ENCODE measurements at regions not wholly inside any gene's neighbourhood (a gene's known extent, or its start where the extent isn't known, plus 50 kb on each side); places are given as distances from the start of the nearest gene placed in this dataset.

- TF ChIP-seq CTCF (IDR thresholded peaks at IDR 0.05; ENCODE audit: insufficient read depth, low read length, poor library complexity, severe bottlenecking), result no peak
- Histone ChIP-seq H3K36me3 (ENCODE audit: control insufficient read depth, insufficient read depth, low read length) (no peaks in the 10 kb centered on the region), H3K27me3 (replicated peaks; ENCODE audit: control insufficient read depth, insufficient read depth, low read length) (no peaks in the 10 kb centered on the region), H3K4me3 (replicated peaks; ENCODE audit: low read depth, low read length) (no peak overlapping the region)
- no peak for DNase-seq (ENCODE audit: extremely low read depth, insufficient read length)
Measured at GRCh38 chr1:106619827-106620134, 436.7 kb upstream of the PRMT6 start.

- H3K4me3 ChIP-seq (replicated peaks; ENCODE audit: low read depth, low read length), result no peak overlapping the region
- no peaks in the 10 kb centered on the region for H3K36me3 ChIP-seq (ENCODE audit: control insufficient read depth, insufficient read depth, low read length)
- DNase-seq (ENCODE audit: extremely low read depth, insufficient read length), result no peak
- H3K27me3 ChIP-seq (replicated peaks; ENCODE audit: control insufficient read depth, insufficient read depth, low read length), result no peaks in the 10 kb centered on the region
- no peak for TF ChIP-seq CTCF (IDR thresholded peaks at IDR 0.05; ENCODE audit: insufficient read depth, low read length, poor library complexity, severe bottlenecking)
Measured at GRCh38 chr1:106620521-106620954, 435.9 kb upstream of the PRMT6 start.

- no peak overlapping the region for H3K4me3 ChIP-seq (replicated peaks; ENCODE audit: low read depth, low read length)
- no peaks in the 10 kb centered on the region for H3K36me3 ChIP-seq (ENCODE audit: control insufficient read depth, insufficient read depth, low read length)
- H3K27me3 ChIP-seq (replicated peaks; ENCODE audit: control insufficient read depth, insufficient read depth, low read length), result no peaks in the 10 kb centered on the region
- DNase-seq (ENCODE audit: extremely low read depth, insufficient read length), result no peak
- TF ChIP-seq CTCF (IDR thresholded peaks at IDR 0.05; ENCODE audit: insufficient read depth, low read length, poor library complexity, severe bottlenecking), result no peak
Measured at GRCh38 chr1:106621853-106622252, 434.6 kb upstream of the PRMT6 start.

- Histone ChIP-seq H3K36me3 (ENCODE audit: control insufficient read depth, insufficient read depth, low read length) (no peaks in the 10 kb centered on the region), H3K27me3 (replicated peaks; ENCODE audit: control insufficient read depth, insufficient read depth, low read length) (no peaks in the 10 kb centered on the region), H3K4me3 (replicated peaks; ENCODE audit: low read depth, low read length) (no peak overlapping the region)
- no peak for DNase-seq (ENCODE audit: extremely low read depth, insufficient read length)
- TF ChIP-seq CTCF (IDR thresholded peaks at IDR 0.05; ENCODE audit: insufficient read depth, low read length, poor library complexity, severe bottlenecking), result no peak
Measured at GRCh38 chr1:106637566-106637965, 418.9 kb upstream of the PRMT6 start.

DNA sequence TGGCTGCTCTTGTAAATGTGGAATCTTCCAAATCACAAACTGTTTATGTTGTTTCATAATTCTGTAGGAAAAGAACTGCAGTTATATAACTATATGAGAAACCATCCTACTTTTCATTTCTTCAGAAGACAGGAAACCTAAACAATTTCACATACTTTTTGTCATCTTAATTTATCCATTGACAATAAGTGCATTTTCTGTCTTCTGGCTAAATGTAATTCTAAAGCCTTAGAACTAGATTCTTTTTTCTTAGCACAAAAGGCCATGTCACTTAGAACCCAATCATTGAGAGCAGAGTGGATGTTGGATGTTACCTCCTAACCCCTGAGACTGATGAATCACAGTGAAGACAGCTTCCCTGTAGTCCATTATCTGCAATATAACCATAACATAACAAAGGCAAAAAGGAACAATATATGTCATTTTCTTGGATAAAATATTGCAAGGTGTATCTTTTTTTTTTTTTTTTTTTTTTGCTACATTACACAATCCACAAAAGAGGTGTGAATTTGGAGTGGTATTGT lies 410.2 kb upstream of the PRMT6 start:
- no peaks in the 10 kb centered on the region for H3K27me3 ChIP-seq (replicated peaks; ENCODE audit: control insufficient read depth, insufficient read depth, low read length)
- H3K36me3 ChIP-seq (ENCODE audit: control insufficient read depth, insufficient read depth, low read length), result no peaks in the 10 kb centered on the region
- H3K4me3 ChIP-seq (replicated peaks; ENCODE audit: low read depth, low read length), result no peak overlapping the region
- DNase-seq (ENCODE audit: extremely low read depth, insufficient read length), result no peak
- no peak for TF ChIP-seq CTCF (IDR thresholded peaks at IDR 0.05; ENCODE audit: insufficient read depth, low read length, poor library complexity, severe bottlenecking)

DNA sequence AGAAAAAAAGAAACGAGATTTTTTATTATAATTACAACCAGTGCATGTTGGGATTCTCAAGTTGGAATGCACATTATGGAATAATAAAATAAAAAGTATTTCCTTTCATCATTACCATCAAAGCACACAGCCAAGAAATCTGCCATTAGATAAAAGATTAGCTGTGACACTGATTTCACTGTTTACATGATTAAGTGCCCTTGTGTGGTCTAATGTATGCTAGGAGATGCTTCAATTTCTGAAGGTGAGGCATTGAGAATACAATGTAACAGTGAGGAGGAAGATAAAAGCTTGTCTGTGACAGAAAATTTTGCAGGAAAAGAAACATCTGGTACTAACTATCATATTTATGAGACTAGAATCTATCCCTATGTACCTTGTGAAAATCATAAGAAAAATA lies 409.7 kb upstream of the PRMT6 start:
- no peak for DNase-seq (ENCODE audit: extremely low read depth, insufficient read length)
- no peak overlapping the region for H3K4me3 ChIP-seq (replicated peaks; ENCODE audit: low read depth, low read length)
- TF ChIP-seq CTCF (IDR thresholded peaks at IDR 0.05; ENCODE audit: insufficient read depth, low read length, poor library complexity, severe bottlenecking), result no peak
- H3K27me3 ChIP-seq (replicated peaks; ENCODE audit: control insufficient read depth, insufficient read depth, low read length), result no peaks in the 10 kb centered on the region
- H3K36me3 ChIP-seq (ENCODE audit: control insufficient read depth, insufficient read depth, low read length), result no peaks in the 10 kb centered on the region
